OCI-LY7 (cell line): ENCODE measurements at regions not wholly inside any gene's neighbourhood (a gene's known extent, or its start where the extent isn't known, plus 50 kb on each side); places are given as distances from the start of the nearest gene placed in this dataset.

Experiments
- BruUV-seq: library from RNA; stranded (reverse); fragments of 400-500 nt; replicated peaks from 2 replicates; lab custom pipeline; 2021; lab: Mats Ljungman, UMichigan
- CTCF ChIA-PET: fragments of 300-600 bp; sonication (Branson Sonifier 250); formaldehyde crosslinking; loops from one replicate; lab custom pipeline; 2022; ENCODE audit warnings: antibody characterized with exemption; ENCODE audit not compliant: unreplicated experiment; lab: Charles Lee
- POLR2A ChIA-PET: fragments of 300-600 bp; sonication (Branson Sonifier 250); formaldehyde crosslinking; loops from one replicate; lab custom pipeline; 2022; ENCODE audit warnings: antibody characterized with exemption; lab: Charles Lee
- DNase-seq: peaks from one replicate; pipeline ENCODE4 v3.0.0-alpha.2; 2015; ENCODE audit warnings: low spot score
- H2AFZ ChIP-seq: fragments of 200-600 bp; sonication (generic), shearing (Covaris generic); 2 replicates; pipeline ENCODE4 v1.6.1; 2014; ENCODE audit warnings: mild to moderate bottlenecking, antibody characterized with exemption, low read length, moderate library complexity
- H3K27ac ChIP-seq: fragments of 200-600 bp; sonication (generic); 2 replicates; pipeline ENCODE4 v1.5.1; 2014; ENCODE audit warnings: mixed run types, low read depth, mild to moderate bottlenecking, moderate library complexity, low read length, inconsistent platforms; ENCODE audit not compliant: poor library complexity, severe bottlenecking
- H3K36me3 ChIP-seq: fragments of 200-600 bp; sonication (generic); 2 replicates; pipeline ENCODE4 v1.6.1; 2014; ENCODE audit warnings: mild to moderate bottlenecking, antibody characterized with exemption, low read length, moderate library complexity, mixed read lengths; ENCODE audit not compliant: insufficient read depth
- H3K4me1 ChIP-seq: fragments of 200-600 bp; sonication (generic); 2 replicates; pipeline ENCODE4 v1.5.1; 2014; ENCODE audit warnings: mild to moderate bottlenecking, low read length; ENCODE audit not compliant: insufficient read depth, poor library complexity, severe bottlenecking
- H3K4me2 ChIP-seq: fragments of 200-600 bp; sonication (generic); 2 replicates; pipeline ENCODE4 v1.6.1; 2014; ENCODE audit warnings: mild to moderate bottlenecking, low read length
- H3K4me3 ChIP-seq: fragments of 200-600 bp; sonication (generic); 2 replicates; pipeline ENCODE4 v1.5.1; 2014; ENCODE audit warnings: mild to moderate bottlenecking, low read depth, low read length; ENCODE audit not compliant: poor library complexity, severe bottlenecking
- H3K79me2 ChIP-seq: fragments of 200-600 bp; sonication (generic); 2 replicates; pipeline ENCODE4 v1.6.1; 2016; ENCODE audit warnings: low read depth, mild to moderate bottlenecking, low read length, moderate library complexity, mixed read lengths; ENCODE audit not compliant: insufficient read depth
- H3K9me2 ChIP-seq: fragments of 200-600 bp; sonication (generic); 2 replicates; pipeline ENCODE4 v1.6.1; 2016; ENCODE audit warnings: mild to moderate bottlenecking, low read length, mixed read lengths; ENCODE audit not compliant: insufficient read depth
- H3K9me3 ChIP-seq: fragments of 200-600 bp; sonication (generic); 2 replicates; pipeline ENCODE4 v1.6.1; 2014; ENCODE audit warnings: mild to moderate bottlenecking, mixed run types, low read length, mixed read lengths
- H4K20me1 ChIP-seq: fragments of 200-600 bp; sonication (generic); 2 replicates; pipeline ENCODE4 v1.6.1; 2014; ENCODE audit warnings: mild to moderate bottlenecking, antibody characterized with exemption, low read length, moderate library complexity, mixed read lengths; ENCODE audit not compliant: insufficient read depth
- CTCF ChIP-seq: fragments of 200-600 bp; sonication (generic); conservative IDR thresholded peaks from 2 replicates; pipeline ENCODE4 v1.5.1; 2014; ENCODE audit warnings: mild to moderate bottlenecking, antibody characterized with exemption, low read length, moderate library complexity, mixed read lengths
- EZH2phosphoT487 ChIP-seq: fragments of 200-600 bp; sonication (generic); IDR thresholded peaks from 2 replicates; pipeline ENCODE4 v1.6.1; 2018; ENCODE audit warnings: low read depth, borderline replicate concordance, mild to moderate bottlenecking, mixed run types, antibody characterized with exemption, low read length, moderate library complexity, mixed read lengths
- intact Hi-C: fragments of 100-400 bp; cut with micrococcal nuclease; formaldehyde crosslinking; loops from one replicate; pipeline ENCODE4 v1.10.0; 2022; ENCODE audit not compliant: unreplicated experiment

- BruUV-seq = no TSS peak
- intact Hi-C loops = no loop called here
These were observed 573.8 kb downstream of the LTN1 start for GRCh38 chr21:28418726-28419514.

GRCh38 chr21:28410256-28410655 is 582.4 kb downstream of the LTN1 start:
- ChIA-PET POLR2A (no interaction called here), CTCF (no interaction called here)
- H3K27ac ChIP-seq = no peak overlapping the region
- H3K9me2 ChIP-seq = no peaks in the 10 kb centered on the region
- H3K4me3 ChIP-seq = no peak overlapping the region
- no peak for DNase-seq
- no peak for TF ChIP-seq EZH2phosphoT487
- no peak for TF ChIP-seq CTCF
- no peak overlapping the region for H2AFZ ChIP-seq
- no peaks in the 10 kb centered on the region for H3K36me3 ChIP-seq
- H4K20me1 ChIP-seq = no peaks in the 10 kb centered on the region
- H3K9me3 ChIP-seq = no peaks in the 10 kb centered on the region
- no TSS peak for BruUV-seq
- H3K4me1 ChIP-seq = no peaks in the 10 kb centered on the region
- no peaks in the 10 kb centered on the region for H3K79me2 ChIP-seq
- no peak overlapping the region for H3K4me2 ChIP-seq
- intact Hi-C loops = no loop called here

More at GRCh38 chr21:28418726-28419514, 573.8 kb downstream of the LTN1 start:
- no peaks in the 10 kb centered on the region for H3K36me3 ChIP-seq
- ChIA-PET POLR2A (interaction anchor here (1.1 kb wide), 1 partner anchor 13 kb away, joined by 3 read pairs; no protein-coding TSS in a partner anchor), CTCF (no interaction called here)
- H3K4me2 ChIP-seq = no peak overlapping the region
- no peak overlapping the region for H3K27ac ChIP-seq
- no peaks in the 10 kb centered on the region for H3K79me2 ChIP-seq
- no peaks in the 10 kb centered on the region for H3K4me1 ChIP-seq
- DNase-seq = no peak
- no peak overlapping the region for H2AFZ ChIP-seq
- H4K20me1 ChIP-seq = no peaks in the 10 kb centered on the region
- no peak overlapping the region for H3K4me3 ChIP-seq
- no peak for TF ChIP-seq EZH2phosphoT487
- TF ChIP-seq CTCF = no peak
- H3K9me2 ChIP-seq = no peaks in the 10 kb centered on the region
- H3K9me3 ChIP-seq = no peaks in the 10 kb centered on the region

GRCh38 chr21:28402616-28402989 is 590.1 kb downstream of the LTN1 start:
- H4K20me1 ChIP-seq = no peaks in the 10 kb centered on the region
- no peak for TF ChIP-seq CTCF
- no peak for TF ChIP-seq EZH2phosphoT487
- no peak overlapping the region for H3K4me3 ChIP-seq
- no peak for DNase-seq
- no peaks in the 10 kb centered on the region for H3K9me2 ChIP-seq
- no TSS peak for BruUV-seq
- H3K9me3 ChIP-seq = no peaks in the 10 kb centered on the region
- no peaks in the 10 kb centered on the region for H3K79me2 ChIP-seq
- ChIA-PET POLR2A (interaction anchor here (0.6 to 0.9 kb wide), 2 partner anchors 22 to 478 kb away, joined by 3 to 4 read pairs; no protein-coding TSS in a partner anchor), CTCF (no interaction called here)
- H3K4me1 ChIP-seq = no peaks in the 10 kb centered on the region
- intact Hi-C loops = no loop called here
- H3K36me3 ChIP-seq = no peaks in the 10 kb centered on the region
- H3K27ac ChIP-seq = no peak overlapping the region
- H3K4me2 ChIP-seq = no peak overlapping the region
- H2AFZ ChIP-seq = no peak overlapping the region
